HUES48 (cell line): ENCODE measurements at regions not wholly inside any gene's neighbourhood (a gene's known extent, or its start where the extent isn't known, plus 50 kb on each side); places are given as distances from the start of the nearest gene placed in this dataset.
"Not testable (repeated sequence)": the region's sequence is repeated elsewhere in the genome, so short reads cannot be mapped to it uniquely, and the experiment has no call there.

Experiments used
- H3K27ac ChIP-seq: one replicate; pipeline ENCODE4 v1.7.0; 2013; ENCODE audit warnings: low read depth, low read length, inconsistent platforms
- H3K27me3 ChIP-seq: 2 replicates; pipeline ENCODE4 v1.6.1; 2013; ENCODE audit warnings: mild to moderate bottlenecking, low read length; ENCODE audit not compliant: control insufficient read depth, insufficient read depth
- H3K36me3 ChIP-seq: 2 replicates; pipeline ENCODE4 v1.6.1; 2013; ENCODE audit warnings: low read length; ENCODE audit not compliant: control insufficient read depth, insufficient read depth
- H3K4me1 ChIP-seq: 2 replicates; pipeline ENCODE4 v1.6.1; 2013; ENCODE audit warnings: mild to moderate bottlenecking, low read length; ENCODE audit not compliant: control insufficient read depth, insufficient read depth
- H3K4me3 ChIP-seq: 2 replicates; pipeline ENCODE4 v1.5.1; 2013; ENCODE audit warnings: mild to moderate bottlenecking, low read depth, low read length
- H3K9ac ChIP-seq: 2 replicates; pipeline ENCODE4 v1.6.1; 2013; ENCODE audit warnings: mild to moderate bottlenecking, low read depth, low read length, moderate library complexity
- H3K9me3 ChIP-seq: 2 replicates; pipeline ENCODE4 v1.6.1; 2013; ENCODE audit warnings: low read length; ENCODE audit not compliant: control insufficient read depth, insufficient read depth

DNA sequence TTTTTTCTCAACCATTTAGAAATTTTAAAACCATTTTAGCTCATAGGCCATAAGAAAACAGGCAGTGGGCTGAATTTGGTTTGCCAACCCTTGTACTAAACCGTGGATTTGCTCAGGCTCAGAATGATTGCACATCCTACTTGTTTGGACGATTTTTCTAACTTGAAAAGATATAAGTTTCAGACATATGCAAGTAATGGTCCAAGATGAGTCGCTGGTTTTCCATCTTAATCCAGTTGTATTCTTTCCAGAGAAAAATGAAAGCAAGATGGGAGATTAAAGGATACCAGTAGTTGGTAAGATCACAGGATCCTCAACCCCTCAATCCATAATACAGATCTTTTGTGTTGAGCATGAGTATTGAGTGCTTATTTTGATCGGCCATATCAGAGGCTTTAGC lies 250.9 kb downstream of the TINAG start:
- no peaks in the 10 kb centered on the region for H3K27me3 ChIP-seq
- no peaks in the 10 kb centered on the region for H3K4me1 ChIP-seq
- no peaks in the 10 kb centered on the region for H3K9me3 ChIP-seq
- H3K9ac ChIP-seq: no peak overlapping the region
- no peaks in the 10 kb centered on the region for H3K36me3 ChIP-seq
- no peak overlapping the region for H3K4me3 ChIP-seq
- no peak overlapping the region for H3K27ac ChIP-seq

DNA sequence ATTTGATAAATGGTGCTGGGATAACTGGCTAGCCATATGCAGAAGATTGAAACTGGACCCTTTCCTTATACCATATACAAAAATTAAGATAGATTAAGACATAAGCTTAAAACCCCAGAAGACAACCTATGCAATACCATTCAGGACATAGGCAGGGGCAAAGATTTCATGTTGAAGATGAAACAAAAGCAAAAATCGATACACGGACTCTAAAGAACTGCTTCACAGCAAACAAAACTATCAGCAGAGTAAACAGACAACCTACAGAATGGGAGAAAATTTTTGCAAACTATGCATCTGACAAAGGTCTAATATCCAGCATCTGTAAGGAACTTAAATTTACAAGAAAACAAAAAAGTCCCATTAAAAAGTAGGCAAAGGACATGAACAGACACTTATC lies 255.9 kb downstream of the TINAG start:
- H3K27me3 ChIP-seq, H3K4me3 ChIP-seq, H3K27ac ChIP-seq, H3K9ac ChIP-seq, H3K36me3 ChIP-seq, H3K4me1 ChIP-seq, H3K9me3 ChIP-seq: not testable (repeated sequence)

DNA sequence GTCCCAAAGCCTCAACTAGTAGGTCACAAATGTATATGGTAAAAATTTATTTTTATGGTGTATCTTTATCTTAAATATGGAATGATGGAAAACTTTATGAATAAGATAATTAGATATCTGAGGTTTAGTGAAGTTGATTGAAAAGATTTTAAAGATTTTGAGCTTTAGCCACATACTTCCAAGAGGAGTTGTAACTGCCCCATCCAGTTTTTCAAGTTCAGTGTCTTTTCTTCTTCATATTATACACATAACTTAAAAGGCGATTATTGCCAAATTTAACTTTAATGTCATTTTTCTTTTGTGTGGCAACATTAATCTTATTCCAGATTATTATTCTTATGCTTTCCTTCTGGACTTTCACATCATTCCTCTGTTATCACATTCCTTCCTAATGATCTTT lies 266.4 kb downstream of the TINAG start:
- no peaks in the 10 kb centered on the region for H3K36me3 ChIP-seq
- H3K27ac ChIP-seq: no peak overlapping the region

DNA sequence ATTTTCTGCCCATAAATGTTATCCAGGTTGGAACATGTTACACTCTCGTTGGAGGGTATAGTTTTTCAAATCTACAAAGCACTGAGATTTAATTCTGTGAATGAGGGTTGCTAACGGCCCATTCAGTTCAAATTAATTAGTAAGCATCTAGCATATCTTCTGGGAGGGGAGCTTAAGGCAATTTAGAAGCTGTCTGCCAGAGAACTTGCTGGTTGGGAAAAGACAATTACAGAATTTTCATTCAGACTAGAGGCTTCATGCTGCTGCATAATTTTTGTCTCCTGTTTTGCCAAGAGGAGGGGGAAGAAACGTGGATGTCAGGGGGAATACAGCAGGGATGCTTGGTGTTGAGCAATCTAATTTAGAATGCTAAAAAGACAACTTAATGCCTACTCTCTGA lies 268.3 kb upstream of the FAM83B start:
- H3K9ac ChIP-seq: no peak overlapping the region
- H3K4me1 ChIP-seq: no peaks in the 10 kb centered on the region
- no peaks in the 10 kb centered on the region for H3K27me3 ChIP-seq
- no peak overlapping the region for H3K27ac ChIP-seq
- no peaks in the 10 kb centered on the region for H3K9me3 ChIP-seq
- H3K36me3 ChIP-seq: no peaks in the 10 kb centered on the region
- no peak overlapping the region for H3K4me3 ChIP-seq

More for the DNA sequence above, 266.4 kb downstream of the TINAG start:
- Histone ChIP-seq H3K27me3 (no peaks in the 10 kb centered on the region), H3K4me1 (no peaks in the 10 kb centered on the region), H3K9me3 (no peaks in the 10 kb centered on the region), H3K4me3 (no peak overlapping the region), H3K9ac (no peak overlapping the region)

DNA sequence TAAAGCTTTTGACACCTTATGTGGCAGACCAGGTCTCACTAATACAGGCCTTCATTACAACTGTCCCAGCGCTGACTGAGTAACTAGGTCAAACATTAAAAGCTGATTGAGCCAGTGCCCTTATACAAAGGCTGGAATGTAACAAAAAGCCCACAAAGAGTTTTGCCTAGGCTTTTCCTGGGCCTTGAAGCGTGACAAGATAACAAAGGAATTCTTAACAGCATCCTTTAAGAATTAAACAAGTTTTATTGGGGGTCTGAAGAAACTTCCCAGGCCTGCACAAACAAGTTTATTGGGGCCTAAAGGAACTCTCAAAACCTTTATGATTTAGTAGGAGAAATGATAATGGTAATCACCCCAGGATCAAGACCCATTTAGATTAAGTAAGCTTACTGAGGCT lies 267.6 kb upstream of the FAM83B start:
- Histone ChIP-seq H3K9ac (no peak overlapping the region), H3K4me3 (no peak overlapping the region), H3K27ac (no peak overlapping the region), H3K36me3 (no peaks in the 10 kb centered on the region), H3K9me3 (no peaks in the 10 kb centered on the region), H3K4me1 (no peaks in the 10 kb centered on the region), H3K27me3 (no peaks in the 10 kb centered on the region)

DNA sequence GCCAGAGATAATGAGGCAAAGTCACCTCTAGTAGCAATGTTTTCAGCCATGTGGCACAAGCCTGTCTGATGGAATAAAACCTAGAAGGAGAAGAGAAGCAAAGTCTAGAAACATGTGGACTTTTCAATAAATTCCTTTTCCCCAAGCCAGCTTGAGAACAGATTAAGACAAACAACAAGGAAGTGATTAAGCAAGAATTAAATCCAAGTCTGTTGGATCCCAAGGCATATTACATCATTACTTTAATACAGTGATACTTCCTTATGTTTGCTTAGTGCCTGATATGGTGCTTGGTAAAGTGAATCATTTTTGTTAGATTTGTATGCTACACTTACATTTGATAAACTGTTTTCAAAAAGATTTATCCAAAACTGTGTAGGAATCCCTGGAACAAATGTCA lies 260.3 kb upstream of the FAM83B start:
- Histone ChIP-seq H3K9ac (no peak overlapping the region), H3K9me3 (0 out of 2 replicates have a peak, but pooled peaks cover 5% of the 10 kb centered on the region), H3K4me1 (no peaks in the 10 kb centered on the region), H3K36me3 (no peaks in the 10 kb centered on the region), H3K27ac (no peak overlapping the region), H3K4me3 (no peak overlapping the region), H3K27me3 (no peaks in the 10 kb centered on the region)

DNA sequence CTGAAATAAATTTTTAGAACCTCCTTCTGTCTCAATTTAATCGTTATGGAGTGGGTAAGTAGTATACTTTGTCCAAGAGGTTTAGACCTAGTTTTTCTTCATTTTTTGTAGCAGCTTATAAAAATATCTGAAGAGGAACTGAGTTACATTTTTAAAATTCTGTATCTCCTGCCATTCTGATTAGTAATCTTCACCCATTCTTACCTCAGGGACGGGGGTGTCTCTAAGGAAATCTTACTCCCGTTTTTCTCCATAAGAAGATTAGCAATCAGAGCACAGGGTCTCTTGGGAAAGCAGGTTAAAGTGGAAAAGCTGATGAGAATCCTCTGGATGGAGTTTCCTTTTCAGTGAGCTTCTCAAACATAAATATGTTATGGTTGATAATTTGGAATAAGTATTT lies 259.3 kb upstream of the FAM83B start:
- no peaks in the 10 kb centered on the region for H3K27me3 ChIP-seq
- H3K4me1 ChIP-seq: no peaks in the 10 kb centered on the region
- no peak overlapping the region for H3K27ac ChIP-seq
- no peaks in the 10 kb centered on the region for H3K36me3 ChIP-seq
- H3K9me3 ChIP-seq: 0 out of 2 replicates have a peak, but pooled peaks cover 5% of the 10 kb centered on the region
- H3K4me3 ChIP-seq: no peak overlapping the region
- no peak overlapping the region for H3K9ac ChIP-seq

DNA sequence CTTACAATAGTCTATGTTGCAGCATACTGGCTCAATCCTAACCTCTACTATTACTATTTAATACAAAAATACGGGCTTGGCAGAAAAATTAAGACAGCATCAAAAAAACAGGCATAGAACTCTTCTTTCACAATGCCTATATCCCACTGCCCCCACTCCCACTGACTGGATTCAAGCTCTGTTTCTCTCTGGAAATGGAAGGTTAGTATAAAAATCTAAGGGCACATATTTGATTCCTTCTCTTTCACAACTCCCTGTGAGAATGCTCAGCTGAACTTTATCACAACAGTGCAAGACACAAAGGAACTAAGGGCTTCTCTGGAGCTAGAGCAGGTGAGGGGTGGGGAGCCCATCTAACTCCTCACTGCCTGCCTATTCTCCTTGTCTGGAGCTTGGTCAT lies 258.4 kb upstream of the FAM83B start:
- Histone ChIP-seq H3K9ac (no peak overlapping the region), H3K4me1 (no peaks in the 10 kb centered on the region), H3K27ac (no peak overlapping the region), H3K27me3 (no peaks in the 10 kb centered on the region), H3K36me3 (no peaks in the 10 kb centered on the region), H3K4me3 (no peak overlapping the region), H3K9me3 (0 out of 2 replicates have a peak, but pooled peaks cover 5% of the 10 kb centered on the region)

DNA sequence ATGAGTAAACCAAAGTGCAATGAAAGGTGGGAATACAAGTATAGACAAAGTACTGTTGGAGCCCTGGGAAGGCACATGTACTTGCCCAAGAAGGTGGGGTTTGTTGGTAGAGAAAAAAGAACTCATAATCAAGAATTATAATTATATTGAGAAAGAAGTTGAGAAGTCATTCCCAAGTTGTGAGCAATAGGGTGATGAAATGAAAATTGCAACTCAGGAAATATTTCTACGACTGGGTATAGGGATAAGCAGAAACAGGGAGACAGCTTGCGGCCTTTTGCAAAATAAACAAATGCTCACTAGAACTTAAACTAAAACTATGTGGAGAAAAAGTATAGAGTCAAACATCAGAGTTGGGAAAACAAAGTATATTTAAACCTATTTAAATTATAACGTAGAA lies 250.7 kb upstream of the FAM83B start:
- H3K27me3 ChIP-seq: no peaks in the 10 kb centered on the region
- H3K4me3 ChIP-seq: no peak overlapping the region
- H3K9ac ChIP-seq: no peak overlapping the region
- H3K36me3 ChIP-seq: no peaks in the 10 kb centered on the region
- no peaks in the 10 kb centered on the region for H3K4me1 ChIP-seq
- no peaks in the 10 kb centered on the region for H3K9me3 ChIP-seq
- no peak overlapping the region for H3K27ac ChIP-seq

DNA sequence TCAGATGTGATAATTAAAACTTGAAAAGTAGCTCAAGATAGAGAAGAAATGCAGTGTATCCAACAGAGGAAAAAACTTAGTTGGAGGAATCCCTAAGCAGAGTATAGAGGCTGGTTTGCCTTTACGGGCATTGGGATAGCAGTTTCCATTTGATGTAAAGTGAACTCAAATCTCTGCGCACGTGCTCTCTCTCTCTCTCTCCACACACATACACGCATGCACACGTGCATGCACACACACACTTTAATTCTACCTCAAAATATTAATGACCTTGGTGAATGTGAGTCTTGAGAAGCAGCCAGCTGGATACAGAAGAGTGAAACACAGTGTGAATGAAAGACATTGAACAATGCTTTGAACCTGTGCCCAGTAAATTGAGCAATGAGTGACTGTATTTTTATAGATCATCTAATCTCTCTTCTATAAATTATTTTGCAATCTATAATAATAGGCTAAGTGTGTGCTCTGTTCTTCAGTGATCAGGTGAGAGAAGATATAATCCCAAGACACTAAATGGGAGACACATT lies 247.7 kb upstream of the FAM83B start:
- Histone ChIP-seq H3K27me3 (no peaks in the 10 kb centered on the region), H3K9ac (no peak overlapping the region), H3K27ac (no peak overlapping the region), H3K36me3 (no peaks in the 10 kb centered on the region), H3K4me1 (no peaks in the 10 kb centered on the region), H3K9me3 (no peaks in the 10 kb centered on the region), H3K4me3 (no peak overlapping the region)

DNA sequence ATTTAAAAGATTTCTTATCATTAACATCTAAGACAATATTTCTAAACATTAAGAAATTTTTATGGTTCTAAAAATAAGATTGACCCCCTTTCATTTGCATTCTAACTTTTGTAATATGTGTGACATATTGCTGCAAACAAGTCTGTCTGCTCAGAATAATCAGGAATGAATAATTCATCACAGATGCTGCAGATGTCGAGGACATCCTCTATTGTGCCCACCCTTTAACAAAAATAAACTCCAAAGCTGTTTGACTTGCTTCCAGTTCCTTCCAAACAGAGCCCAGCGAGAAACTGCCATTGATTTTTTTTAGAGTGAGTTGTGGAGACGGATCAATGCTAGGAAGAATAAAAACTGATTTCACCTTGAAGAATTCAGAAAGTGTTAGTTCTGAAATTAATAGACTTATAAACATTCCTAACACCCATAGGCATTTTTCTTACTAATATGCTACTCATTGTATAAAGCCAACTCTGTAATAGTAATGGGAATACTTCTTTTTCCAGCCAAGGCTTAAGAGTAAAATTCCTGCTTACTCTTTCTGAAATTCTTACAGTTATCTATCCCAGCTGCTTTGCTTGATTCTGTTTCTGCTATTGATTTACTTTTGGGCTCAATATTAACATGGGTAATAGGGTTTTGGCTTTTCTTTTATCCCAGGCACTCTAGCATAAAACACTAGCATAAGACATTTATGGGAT lies 244.8 kb upstream of the FAM83B start:
- no peak overlapping the region for H3K4me3 ChIP-seq
- no peaks in the 10 kb centered on the region for H3K36me3 ChIP-seq
- H3K9ac ChIP-seq: no peak overlapping the region
- no peaks in the 10 kb centered on the region for H3K4me1 ChIP-seq
- no peak overlapping the region for H3K27ac ChIP-seq
- H3K27me3 ChIP-seq: no peaks in the 10 kb centered on the region
- no peaks in the 10 kb centered on the region for H3K9me3 ChIP-seq
